ENCODE measurements at regions not wholly inside any gene's neighbourhood (a gene's known extent, or its start where the extent isn't known, plus 50 kb on each side); places are given as distances from the start of the nearest gene placed in this dataset.

GRCh38 chr18:65298422-65298821, 452.4 kb upstream of the CDH7 start:
- no peak for TF ChIP-seq POLR2A (IDR thresholded peaks at IDR 0.05; ENCODE audit: low read length)
- no peak for TF ChIP-seq GATA1 (IDR thresholded peaks at IDR 0.05; ENCODE audit: low read depth, low read length)
